HG03103 (cell line): ENCODE measurements at regions not wholly inside any gene's neighbourhood (a gene's known extent, or its start where the extent isn't known, plus 50 kb on each side); places are given as distances from the start of the nearest gene placed in this dataset.

ENCODE experiments used
- ATAC-seq: cut with Tn5 transposase; IDR thresholded peaks from one replicate; pipeline ENCODE4 v1.9.1; 2021; ENCODE audit warnings: low read depth; ENCODE audit not compliant: unreplicated experiment

- no peak for ATAC-seq
Measured at GRCh38 chr2:198825534-198825933, 632.2 kb downstream of the SATB2 start.

- ATAC-seq, result no peak
Measured at GRCh38 chr2:198817536-198817935, 640.2 kb downstream of the SATB2 start.

GRCh38 chr2:198815626-198816025 lies 642.1 kb downstream of the SATB2 start:
- ATAC-seq, result no peak

GRCh38 chr2:198811198-198811597 lies 646.5 kb downstream of the SATB2 start:
- ATAC-seq, result no peak

- ATAC-seq, result no peak
Measured at GRCh38 chr2:198809976-198810375, 647.8 kb downstream of the SATB2 start.

GRCh38 chr2:198807131-198807530 lies 650.6 kb downstream of the SATB2 start:
- ATAC-seq, result no peak

- ATAC-seq, result no peak
Measured at GRCh38 chr2:198795419-198795818, 662.3 kb downstream of the SATB2 start.

GRCh38 chr2:198791623-198792022 lies 666.1 kb downstream of the SATB2 start:
- no peak for ATAC-seq

- ATAC-seq, result no peak
Measured at GRCh38 chr2:198788676-198789075, 669.1 kb downstream of the SATB2 start.

GRCh38 chr2:198782734-198783133 lies 675.0 kb downstream of the SATB2 start:
- ATAC-seq, result no peak

- no peak for ATAC-seq
Measured at GRCh38 chr2:198776616-198777406, 680.9 kb downstream of the SATB2 start.

- no peak for ATAC-seq
Measured at GRCh38 chr2:198775737-198776136, 682.0 kb downstream of the SATB2 start.

- ATAC-seq, result no peak
Measured at GRCh38 chr2:198774576-198774975, 683.2 kb downstream of the SATB2 start.

GRCh38 chr2:198767694-198768093 lies 690.0 kb downstream of the SATB2 start:
- ATAC-seq, result no peak

- ATAC-seq, result no peak
Measured at GRCh38 chr2:198763793-198764192, 693.9 kb downstream of the SATB2 start.

GRCh38 chr2:198762441-198762840 lies 695.3 kb downstream of the SATB2 start:
- no peak for ATAC-seq

GRCh38 chr2:198757069-198757468 lies 700.7 kb downstream of the SATB2 start:
- ATAC-seq, result no peak

GRCh38 chr2:198756166-198756565 lies 701.6 kb downstream of the SATB2 start:
- ATAC-seq, result no peak

- no peak for ATAC-seq
Measured at GRCh38 chr2:198753101-198753500, 704.6 kb downstream of the SATB2 start.

GRCh38 chr2:198749364-198749763 lies 708.4 kb downstream of the SATB2 start:
- no peak for ATAC-seq

GRCh38 chr2:198731842-198732399 lies 725.8 kb downstream of the SATB2 start:
- ATAC-seq, result no peak

- no peak for ATAC-seq
Measured at GRCh38 chr2:198720266-198720665, 737.5 kb downstream of the SATB2 start.
